Lower leg skin (tissue), 3 donors: ENCODE measurements at regions not wholly inside any gene's neighbourhood (a gene's known extent, or its start where the extent isn't known, plus 50 kb on each side); places are given as distances from the start of the nearest gene placed in this dataset.

Experiments used
- POLR2A ChIP-seq, 2 donors: fragments of 450-650 bp; IDR thresholded peaks; one replicate each; pipeline ENCODE4 v1.6.1; 2016 to 2017; ENCODE audit warnings: antibody characterized with exemption in 2 of 2, mild to moderate bottlenecking in 1 of 2, moderate library complexity in 1 of 2
- TF ChIP-seq, protein P1 (sequence below), 3 donors: fragments of 450-650 bp; IDR thresholded peaks; one replicate each; pipeline ENCODE4 v1.5.1; 2016; ENCODE audit warnings: antibody characterized with exemption in 3 of 3, mild to moderate bottlenecking in 3 of 3, moderate library complexity in 2 of 3

DNA sequence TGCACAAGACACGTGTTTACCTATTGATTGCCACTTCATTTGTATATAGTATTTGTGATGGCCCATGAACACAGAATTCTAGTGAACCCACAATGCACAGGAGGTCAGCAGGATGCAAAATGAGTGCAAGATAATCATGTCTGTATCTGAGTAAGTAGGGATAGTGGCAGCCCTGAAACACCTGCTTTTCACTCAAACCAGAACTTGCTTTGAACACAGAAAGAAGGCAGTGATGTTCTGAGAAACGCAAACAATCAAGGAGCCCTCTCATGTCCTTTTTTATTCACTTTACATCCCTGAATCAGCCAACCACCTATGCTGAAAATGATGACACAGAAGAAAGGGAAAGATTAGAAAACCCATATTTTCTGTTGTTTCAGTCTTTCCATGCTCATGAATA is 170.4 kb upstream of the AVPR1A start:
- TF ChIP-seq, protein P1, sequence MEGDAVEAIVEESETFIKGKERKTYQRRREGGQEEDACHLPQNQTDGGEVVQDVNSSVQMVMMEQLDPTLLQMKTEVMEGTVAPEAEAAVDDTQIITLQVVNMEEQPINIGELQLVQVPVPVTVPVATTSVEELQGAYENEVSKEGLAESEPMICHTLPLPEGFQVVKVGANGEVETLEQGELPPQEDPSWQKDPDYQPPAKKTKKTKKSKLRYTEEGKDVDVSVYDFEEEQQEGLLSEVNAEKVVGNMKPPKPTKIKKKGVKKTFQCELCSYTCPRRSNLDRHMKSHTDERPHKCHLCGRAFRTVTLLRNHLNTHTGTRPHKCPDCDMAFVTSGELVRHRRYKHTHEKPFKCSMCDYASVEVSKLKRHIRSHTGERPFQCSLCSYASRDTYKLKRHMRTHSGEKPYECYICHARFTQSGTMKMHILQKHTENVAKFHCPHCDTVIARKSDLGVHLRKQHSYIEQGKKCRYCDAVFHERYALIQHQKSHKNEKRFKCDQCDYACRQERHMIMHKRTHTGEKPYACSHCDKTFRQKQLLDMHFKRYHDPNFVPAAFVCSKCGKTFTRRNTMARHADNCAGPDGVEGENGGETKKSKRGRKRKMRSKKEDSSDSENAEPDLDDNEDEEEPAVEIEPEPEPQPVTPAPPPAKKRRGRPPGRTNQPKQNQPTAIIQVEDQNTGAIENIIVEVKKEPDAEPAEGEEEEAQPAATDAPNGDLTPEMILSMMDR (IDR thresholded peaks at IDR 0.05): no peak
- no peak for TF ChIP-seq POLR2A (IDR thresholded peaks at IDR 0.05)
